Keratinocyte (primary cell): ENCODE measurements at regions not wholly inside any gene's neighbourhood (a gene's known extent, or its start where the extent isn't known, plus 50 kb on each side); places are given as distances from the start of the nearest gene placed in this dataset.

Experiments
- DNase-seq: peaks from one replicate; pipeline ENCODE4 v3.0.0-alpha.2; 2011; ENCODE audit warnings: low read depth, missing footprints, low spot score
- FAIRE-seq: peaks from 2 replicates; lab custom pipeline; 2011; peaks lifted over from hg19 to GRCh38; lab: Jason Lieb, UNC
- H2AFZ ChIP-seq: 2 replicates; pipeline ENCODE4 v1.6.0; 2012; ENCODE audit warnings: low read length, control low read depth, inconsistent platforms; ENCODE audit not compliant: control insufficient read depth
- H3K27ac ChIP-seq: 2 replicates; pipeline ENCODE4 v1.5.1; 2011; ENCODE audit warnings: low read length; ENCODE audit not compliant: control insufficient read depth, insufficient read depth
- H3K27me3 ChIP-seq: 3 replicates; pipeline ENCODE4 v1.6.0; 2011; ENCODE audit warnings: low read length; ENCODE audit not compliant: control insufficient read depth, insufficient read depth; ENCODE audit errors: extremely low read depth
- H3K36me3 ChIP-seq, 2 experiments: 2 replicates in 1 of 2; 3 replicates in 1 of 2; pipeline ENCODE4 v1.5.1; 2011; ENCODE audit warnings: low read length in 2 of 2, mild to moderate bottlenecking in 1 of 2; ENCODE audit not compliant: control insufficient read depth in 2 of 2, insufficient read depth in 2 of 2; ENCODE audit errors: extremely low read depth in 1 of 2
- H3K4me1 ChIP-seq: 3 replicates; pipeline ENCODE4 v1.5.1; 2011; ENCODE audit warnings: low read length; ENCODE audit not compliant: control insufficient read depth, insufficient read depth; ENCODE audit errors: extremely low read depth
- H3K4me2 ChIP-seq: 3 replicates; pipeline ENCODE4 v1.6.0; 2011; ENCODE audit warnings: low read depth, low read length; ENCODE audit not compliant: control insufficient read depth, insufficient read depth; ENCODE audit errors: extremely low read depth
- H3K4me3 ChIP-seq, 3 experiments: fragments of 200-600 bp in 1 of 3; sonication (generic) in 1 of 3; 2 replicates in 2 of 3; 3 replicates in 1 of 3; pipeline ENCODE4 v1.5.1; 2011 to 2016; ENCODE audit warnings: low read length in 3 of 3, mild to moderate bottlenecking in 3 of 3, control low read depth in 2 of 3, inconsistent platforms in 1 of 3, low read depth in 1 of 3, mixed read lengths in 1 of 3, mixed run types in 1 of 3, moderate library complexity in 1 of 3; ENCODE audit not compliant: control insufficient read depth in 2 of 3, insufficient read depth in 2 of 3; ENCODE audit errors: extremely low read depth in 1 of 3
- H3K79me2 ChIP-seq: 2 replicates; pipeline ENCODE4 v1.6.0; 2012; ENCODE audit warnings: low read length; ENCODE audit not compliant: control insufficient read depth, insufficient read depth
- H3K9ac ChIP-seq: 3 replicates; pipeline ENCODE4 v1.6.0; 2011; ENCODE audit warnings: low read length; ENCODE audit not compliant: control insufficient read depth, insufficient read depth; ENCODE audit errors: extremely low read depth
- H3K9me1 ChIP-seq: 3 replicates; pipeline ENCODE4 v1.6.0; 2011; ENCODE audit warnings: low read length; ENCODE audit not compliant: control insufficient read depth, insufficient read depth; ENCODE audit errors: extremely low read depth
- H3K9me3 ChIP-seq: 2 replicates; pipeline ENCODE4 v1.5.1; 2012; ENCODE audit warnings: low read depth, low read length; ENCODE audit not compliant: control insufficient read depth
- H4K20me1 ChIP-seq: 3 replicates; pipeline ENCODE4 v1.6.0; 2011; ENCODE audit warnings: low read length; ENCODE audit not compliant: control insufficient read depth, insufficient read depth; ENCODE audit errors: extremely low read depth
- CTCF ChIP-seq, 3 experiments: IDR thresholded peaks in 1 of 3; conservative IDR thresholded peaks in 1 of 3; optimal IDR thresholded peaks in 1 of 3; 2 replicates in 2 of 3; 3 replicates in 1 of 3; pipeline versions ENCODE3 to v1.5.1; 2011; ENCODE audit warnings: low read length in 3 of 3, mild to moderate bottlenecking in 3 of 3, moderate library complexity in 2 of 3, control low read depth in 1 of 3, inconsistent platforms in 1 of 3; ENCODE audit not compliant: insufficient read depth in 2 of 3; ENCODE audit errors: extremely low read depth in 1 of 3
- EZH2 ChIP-seq: IDR thresholded peaks from one replicate; pipeline ENCODE4 v1.6.1; 2012; ENCODE audit warnings: inconsistent platforms, mild to moderate bottlenecking, low read length, moderate library complexity
- dilution Hi-C: fragments of 300-500 bp; cut with MboI; formaldehyde crosslinking; loops from one replicate; pipeline ENCODE4 v1.7.0; 2020; ENCODE audit warnings: low sequenced_read_pairs; ENCODE audit not compliant: extremely low pct_ligation_motif_present

DNA sequence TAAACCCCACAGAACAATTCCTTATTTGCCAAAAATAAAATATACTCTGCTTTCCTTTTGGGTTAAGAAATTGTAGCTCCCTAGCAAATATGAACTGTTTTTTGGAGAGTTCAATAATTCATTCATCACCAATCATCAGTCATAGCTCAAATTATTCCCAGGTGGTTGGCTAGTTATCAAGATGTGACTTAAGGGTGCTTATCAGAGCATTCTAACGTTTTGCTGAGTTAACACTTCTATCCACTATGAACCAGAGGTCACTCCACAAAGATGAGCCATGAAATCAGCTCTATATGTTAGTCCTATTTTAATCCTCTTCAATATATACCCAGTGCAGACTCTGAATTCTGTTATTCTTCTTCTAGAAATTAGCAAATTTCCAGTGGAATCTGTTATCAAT, 379.1 kb downstream of the TENT5A start:
- no peak for TF ChIP-seq CTCF (optimal IDR thresholded peaks at IDR 0.05 in 1 of 3, IDR thresholded peaks at IDR 0.05 in 1 of 3, conservative IDR thresholded peaks at IDR 0.05 in 1 of 3; ENCODE audit: extremely low read depth in 1 of 3, insufficient read depth in 2 of 3, low read length in 3 of 3)
- no peak for TF ChIP-seq EZH2
- dilution Hi-C loops: no loop called here
- FAIRE-seq (no peak), DNase-seq (no peak)
- H3K9me3 ChIP-seq: no peaks in the 10 kb centered on the region
- no peaks in the 10 kb centered on the region for H4K20me1 ChIP-seq
- H3K27ac ChIP-seq: no peak overlapping the region
- no peak overlapping the region for H3K9ac ChIP-seq
- no peaks in the 10 kb centered on the region for H3K9me1 ChIP-seq
- H3K27me3 ChIP-seq: no peaks in the 10 kb centered on the region
- no peaks in the 10 kb centered on the region for H3K4me1 ChIP-seq
- no peaks in the 10 kb centered on the region for H3K36me3 ChIP-seq
- no peak overlapping the region for H2AFZ ChIP-seq
- H3K4me2 ChIP-seq: no peak overlapping the region
- H3K79me2 ChIP-seq: no peaks in the 10 kb centered on the region
- H3K4me3 ChIP-seq: no peak overlapping the region

GRCh38 chr6:81371930-81372329, 380.6 kb downstream of the TENT5A start:
- H3K36me3 ChIP-seq: no peaks in the 10 kb centered on the region
- DNase-seq (no peak), FAIRE-seq (no peak)
- H3K9me3 ChIP-seq: no peaks in the 10 kb centered on the region
- no peaks in the 10 kb centered on the region for H4K20me1 ChIP-seq
- H3K27ac ChIP-seq: no peak overlapping the region
- H3K27me3 ChIP-seq: no peaks in the 10 kb centered on the region
- no peaks in the 10 kb centered on the region for H3K4me1 ChIP-seq
- H3K79me2 ChIP-seq: no peaks in the 10 kb centered on the region
- H3K9me1 ChIP-seq: no peaks in the 10 kb centered on the region
- H3K9ac ChIP-seq: no peak overlapping the region
- H3K4me2 ChIP-seq: no peak overlapping the region
- dilution Hi-C loops: no loop called here
- TF ChIP-seq EZH2: no peak
- no peak for TF ChIP-seq CTCF (optimal IDR thresholded peaks at IDR 0.05 in 1 of 3, IDR thresholded peaks at IDR 0.05 in 1 of 3, conservative IDR thresholded peaks at IDR 0.05 in 1 of 3; ENCODE audit: extremely low read depth in 1 of 3, insufficient read depth in 2 of 3, low read length in 3 of 3)
- H2AFZ ChIP-seq: no peak overlapping the region
- H3K4me3 ChIP-seq: no peak overlapping the region
